Activated CD4-positive, alpha-beta T cell treated with anti-CD3 and anti-CD28 coated beads, Interleukin-2, amount 50 U/mL, for 48 hours (primary cell): ENCODE measurements at regions not wholly inside any gene's neighbourhood (a gene's known extent, or its start where the extent isn't known, plus 50 kb on each side); places are given as distances from the start of the nearest gene placed in this dataset.
"Not testable (repeated sequence)": the region's sequence is repeated elsewhere in the genome, so short reads cannot be mapped to it uniquely, and the experiment has no call there.

Experiments used
- DNase-seq, 2 experiments: peaks; one replicate each; pipeline ENCODE4 v3.0.0-alpha.2; 2020

- no peak for DNase-seq
These were observed 50.4 kb upstream of the ARHGEF7 start for GRCh38 chr13:111064661-111065060.

GRCh38 chr13:111062966-111063365, 52.1 kb upstream of the ARHGEF7 start:
- DNase-seq = no peak

GRCh38 chr13:111062305-111062704, 52.8 kb upstream of the ARHGEF7 start:
- DNase-seq = no peak

GRCh38 chr13:111061358-111062045, 53.6 kb upstream of the ARHGEF7 start:
- no peak for DNase-seq

GRCh38 chr13:111060237-111060919, 54.7 kb upstream of the ARHGEF7 start:
- DNase-seq = no peak

GRCh38 chr13:111058796-111059506, 56.2 kb upstream of the ARHGEF7 start:
- no peak for DNase-seq

GRCh38 chr13:111058339-111058738, 56.8 kb upstream of the ARHGEF7 start:
- DNase-seq = not testable (repeated sequence)

- DNase-seq = not testable (repeated sequence)
These were observed 63.3 kb upstream of the ARHGEF7 start for GRCh38 chr13:111051726-111052232.

GRCh38 chr13:111051041-111051725, 63.9 kb upstream of the ARHGEF7 start:
- DNase-seq = no peak

- DNase-seq = no peak
These were observed 64.6 kb upstream of the ARHGEF7 start for GRCh38 chr13:111050539-111050879.

- DNase-seq = peak; percentile 23 to 34
These were observed 65.1 kb upstream of the ARHGEF7 start for GRCh38 chr13:111049791-111050538.

GRCh38 chr13:111048387-111048786, 66.7 kb upstream of the ARHGEF7 start:
- no peak for DNase-seq

GRCh38 chr13:111047326-111047725, 67.8 kb upstream of the ARHGEF7 start:
- no peak for DNase-seq

GRCh38 chr13:111046590-111047141, 68.4 kb upstream of the ARHGEF7 start:
- no peak for DNase-seq

- no peak for DNase-seq
These were observed 69.9 kb upstream of the ARHGEF7 start for GRCh38 chr13:111045170-111045569.

- DNase-seq = no peak
These were observed 70.9 kb upstream of the ARHGEF7 start for GRCh38 chr13:111044087-111044830.

GRCh38 chr13:111043575-111043982, 71.5 kb upstream of the ARHGEF7 start:
- DNase-seq = no peak

GRCh38 chr13:111042661-111043226, 72.4 kb upstream of the ARHGEF7 start:
- DNase-seq = no peak

GRCh38 chr13:111040830-111041229, 74.3 kb upstream of the ARHGEF7 start:
- DNase-seq = no peak

GRCh38 chr13:111039735-111040134, 75.4 kb upstream of the ARHGEF7 start:
- DNase-seq = no peak

GRCh38 chr13:111038887-111039286, 76.2 kb upstream of the ARHGEF7 start:
- DNase-seq = no peak
